Activated T-helper 1 cell treated with anti-CD3 and anti-CD28 coated beads, Interleukin-12 subunit alpha, Interleukin-12 subunit beta, Interleukin-2, Interleukin-4 antibody, amounts not matched to agents 30 ng/mL and 10 ng/mL and 1 ng/mL, durations not matched to agents 14 hours and 24 hours and 36 hours (primary cell): ENCODE measurements at regions not wholly inside any gene's neighbourhood (a gene's known extent, or its start where the extent isn't known, plus 50 kb on each side); places are given as distances from the start of the nearest gene placed in this dataset.
"Not testable (repeated sequence)": the region's sequence is repeated elsewhere in the genome, so short reads cannot be mapped to it uniquely, and the experiment has no call there.

Experiments used
- DNase-seq: peaks from one replicate; pipeline ENCODE4 v3.0.0; 2021; ENCODE audit warnings: low spot score
- H3K27ac Mint-ChIP-seq: one replicate; pipeline ENCODE4 v1.8.0; 2021; ENCODE audit warnings: mild to moderate bottlenecking, mixed read lengths
- H3K27me3 Mint-ChIP-seq: one replicate; pipeline ENCODE4 v1.8.0; 2022; ENCODE audit warnings: mild to moderate bottlenecking, moderate library complexity, mixed read lengths; ENCODE audit not compliant: insufficient read depth
- H3K36me3 Mint-ChIP-seq: one replicate; pipeline ENCODE4 v1.8.0; 2021; ENCODE audit warnings: low read depth, mixed read lengths
- H3K4me1 Mint-ChIP-seq: one replicate; pipeline ENCODE4 v1.8.0; 2021; ENCODE audit warnings: low read depth, mixed read lengths
- H3K4me3 Mint-ChIP-seq: one replicate; pipeline ENCODE4 v1.8.0; 2021; ENCODE audit warnings: mild to moderate bottlenecking, moderate library complexity, mixed read lengths
- H3K9me3 Mint-ChIP-seq: one replicate; pipeline ENCODE4 v1.8.0; 2021; ENCODE audit warnings: mixed read lengths
- intact Hi-C: fragments of 100-400 bp; cut with micrococcal nuclease; formaldehyde crosslinking; loops from one replicate; pipeline ENCODE4 v1.15.1; 2024

- no peaks in the 10 kb centered on the region for H3K4me1 Mint-ChIP-seq
- no peak for DNase-seq
- no peaks in the 10 kb centered on the region for H3K27me3 Mint-ChIP-seq
- no peaks in the 10 kb centered on the region for H3K36me3 Mint-ChIP-seq
- intact Hi-C loops = no loop called here
- H3K9me3 Mint-ChIP-seq = no peaks in the 10 kb centered on the region
- no peak overlapping the region for H3K27ac Mint-ChIP-seq
- H3K4me3 Mint-ChIP-seq = no peak overlapping the region
Observed at GRCh38 chr6:119757467-119757866, 407.9 kb upstream of the MAN1A1 start.

DNA sequence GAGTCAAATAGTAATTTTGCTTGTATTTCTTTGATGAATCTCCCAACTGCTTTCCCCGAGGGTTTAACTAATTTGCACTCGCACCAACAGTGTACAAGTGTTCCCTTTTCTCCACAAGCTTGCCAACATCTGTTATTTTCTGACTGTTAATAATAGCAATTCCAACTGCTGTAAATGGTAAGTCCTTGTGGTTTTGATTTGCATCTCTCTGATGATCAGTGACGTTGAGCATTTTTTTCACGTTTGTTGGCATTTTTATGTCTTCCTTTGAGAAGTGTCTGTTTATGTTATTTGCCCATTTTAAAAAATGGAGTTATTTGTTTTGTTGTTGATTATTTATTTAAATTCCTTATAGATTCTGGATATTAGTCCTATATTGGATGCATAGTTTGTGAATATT, 399.8 kb upstream of the MAN1A1 start:
- H3K27ac Mint-ChIP-seq = no peak overlapping the region
- intact Hi-C loops = loop anchor here (10.0 kb wide), 1 partner anchor 605 kb away; no protein-coding TSS in a partner anchor
- peaks cover 17% of the 10 kb centered on the region for H3K27me3 Mint-ChIP-seq
- H3K4me1 Mint-ChIP-seq = no peaks in the 10 kb centered on the region
- no peak overlapping the region for H3K4me3 Mint-ChIP-seq
- H3K36me3 Mint-ChIP-seq = no peaks in the 10 kb centered on the region
- H3K9me3 Mint-ChIP-seq = no peaks in the 10 kb centered on the region
- no peak for DNase-seq

GRCh38 chr6:119748535-119748934, 399.0 kb upstream of the MAN1A1 start:
- not testable (repeated sequence) for H3K4me3 Mint-ChIP-seq, H3K27ac Mint-ChIP-seq, H3K36me3 Mint-ChIP-seq, DNase-seq, H3K9me3 Mint-ChIP-seq, H3K4me1 Mint-ChIP-seq
- H3K27me3 Mint-ChIP-seq = peaks cover 21% of the 10 kb centered on the region
- intact Hi-C loops = loop anchor here (10.0 kb wide), 1 partner anchor 604 kb away; no protein-coding TSS in a partner anchor

DNA sequence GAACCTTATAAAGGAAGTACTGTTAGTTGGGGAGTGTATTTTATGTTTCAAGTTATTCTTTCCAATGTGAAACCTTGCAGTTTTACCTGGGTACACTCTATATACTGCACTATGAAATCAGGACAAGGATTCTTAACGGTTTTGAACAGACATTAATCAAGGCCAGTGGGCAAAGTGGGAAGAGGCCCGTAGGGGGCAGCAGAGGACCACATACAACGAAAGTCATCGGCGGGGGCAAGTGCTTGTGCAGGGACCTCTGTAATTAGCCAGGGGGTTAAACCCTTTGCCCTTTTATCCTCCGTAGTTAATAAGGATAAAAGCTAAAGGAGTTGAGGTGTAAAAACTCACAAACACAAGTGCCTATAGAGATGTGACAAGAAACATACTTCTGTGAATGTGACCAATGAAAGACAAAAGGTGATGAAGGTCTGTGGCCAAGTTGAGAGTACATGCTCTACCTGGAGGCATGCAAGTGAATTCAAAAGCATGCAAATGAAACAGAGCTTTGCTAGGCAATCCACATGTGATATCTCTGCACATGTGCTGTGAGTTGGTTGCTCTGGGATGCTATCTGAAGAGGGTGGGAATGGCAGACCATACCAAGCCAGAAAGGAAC, 392.7 kb upstream of the MAN1A1 start:
- Mint-ChIP-seq H3K4me3 (no peak overlapping the region), H3K9me3 (no peaks in the 10 kb centered on the region)
- intact Hi-C loops = loop anchor here (1.0 to 10.0 kb wide), 6 partner anchors 235 to 1565 kb away; no protein-coding TSS in a partner anchor

GRCh38 chr6:119739769-119740168, 390.2 kb upstream of the MAN1A1 start:
- Mint-ChIP-seq H3K27ac (no peak overlapping the region), H3K27me3 (peaks cover 18% of the 10 kb centered on the region), H3K36me3 (no peaks in the 10 kb centered on the region), H3K4me3 (no peak overlapping the region), H3K4me1 (no peaks in the 10 kb centered on the region), H3K9me3 (no peaks in the 10 kb centered on the region)
- intact Hi-C loops = loop anchor here (5.0 to 10.0 kb wide), 2 partner anchors 238 to 595 kb away; no protein-coding TSS in a partner anchor
- no peak for DNase-seq

More for the DNA sequence above, 392.7 kb upstream of the MAN1A1 start:
- Mint-ChIP-seq H3K4me1 (no peaks in the 10 kb centered on the region), H3K36me3 (no peaks in the 10 kb centered on the region), H3K27me3 (peaks cover 10% of the 10 kb centered on the region), H3K27ac (no peak overlapping the region)
- peak; percentile 16 for DNase-seq

DNA sequence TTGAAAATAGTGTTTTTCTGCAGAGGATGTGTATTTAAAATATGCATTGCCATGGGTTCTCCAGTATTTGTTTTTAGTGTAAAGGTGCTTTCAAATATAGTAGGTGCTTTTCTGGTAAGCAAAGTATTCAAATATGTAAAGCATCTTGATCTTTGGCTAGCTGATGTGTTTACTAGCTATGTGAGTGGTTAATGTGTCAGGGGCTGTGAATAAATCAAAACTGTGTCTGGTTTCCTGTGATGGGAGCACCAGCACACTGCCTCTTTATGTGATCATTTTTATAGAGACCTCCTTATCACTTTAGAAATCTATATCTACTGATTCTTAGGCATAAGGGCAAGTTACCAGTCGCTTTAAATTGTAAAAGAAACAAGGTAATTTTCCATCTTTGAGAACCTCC, 388.9 kb upstream of the MAN1A1 start:
- H3K27me3 Mint-ChIP-seq = peaks cover 12% of the 10 kb centered on the region
- no peaks in the 10 kb centered on the region for H3K9me3 Mint-ChIP-seq
- H3K4me1 Mint-ChIP-seq = no peaks in the 10 kb centered on the region
- no peak overlapping the region for H3K4me3 Mint-ChIP-seq
- H3K27ac Mint-ChIP-seq = no peak overlapping the region
- H3K36me3 Mint-ChIP-seq = no peaks in the 10 kb centered on the region
- intact Hi-C loops = no loop called here
- no peak for DNase-seq

- intact Hi-C loops = no loop called here
- H3K4me1 Mint-ChIP-seq = no peaks in the 10 kb centered on the region
- no peaks in the 10 kb centered on the region for H3K9me3 Mint-ChIP-seq
- H3K27me3 Mint-ChIP-seq = peaks cover 13% of the 10 kb centered on the region
- DNase-seq = no peak
- no peaks in the 10 kb centered on the region for H3K36me3 Mint-ChIP-seq
- H3K4me3 Mint-ChIP-seq = no peak overlapping the region
- no peak overlapping the region for H3K27ac Mint-ChIP-seq
Observed at GRCh38 chr6:119736296-119737021, 386.9 kb upstream of the MAN1A1 start.

DNA sequence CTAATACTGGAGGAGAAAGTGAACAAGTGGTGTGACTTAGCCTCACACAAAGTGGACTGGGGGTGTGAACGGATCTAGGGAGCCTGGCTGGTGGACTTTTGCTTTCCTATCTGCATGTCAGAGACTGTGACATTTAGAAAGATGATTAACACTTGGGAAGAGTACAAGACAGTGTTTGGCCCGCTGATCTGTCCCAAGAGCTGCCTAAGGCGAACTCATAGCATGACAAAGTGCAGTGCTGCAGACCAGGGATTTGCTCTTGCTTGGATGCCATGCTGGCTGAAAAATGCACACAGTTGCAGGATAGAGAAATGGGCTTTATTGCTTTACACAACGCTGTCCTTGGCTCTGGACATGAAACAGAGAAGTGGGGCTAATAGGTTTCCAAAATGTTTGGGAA, 386.0 kb upstream of the MAN1A1 start:
- H3K27ac Mint-ChIP-seq = no peak overlapping the region
- no peak overlapping the region for H3K4me3 Mint-ChIP-seq
- intact Hi-C loops = no loop called here
- no peak for DNase-seq
- H3K36me3 Mint-ChIP-seq = no peaks in the 10 kb centered on the region
- H3K27me3 Mint-ChIP-seq = peaks cover 14% of the 10 kb centered on the region
- H3K4me1 Mint-ChIP-seq = no peaks in the 10 kb centered on the region
- H3K9me3 Mint-ChIP-seq = no peaks in the 10 kb centered on the region

DNA sequence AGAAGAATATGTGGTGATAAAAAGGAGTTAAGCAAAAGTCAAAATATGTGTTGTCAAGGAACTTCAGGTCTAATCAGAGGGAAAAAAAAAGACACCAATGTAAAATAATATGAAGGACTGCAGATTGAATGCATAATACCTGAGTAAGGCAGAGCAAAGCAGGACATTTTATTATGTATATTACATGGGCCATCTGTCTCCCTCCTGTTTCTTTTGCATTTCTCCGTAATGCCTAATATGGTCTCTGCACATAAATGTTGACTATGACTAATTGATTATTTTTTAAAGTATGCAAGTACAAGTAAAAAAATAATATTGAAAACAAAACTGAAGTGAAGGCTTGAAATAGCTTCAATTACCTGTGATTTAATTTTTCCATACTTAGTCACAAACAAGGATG, 384.7 kb upstream of the MAN1A1 start:
- intact Hi-C loops = no loop called here
- Mint-ChIP-seq H3K27me3 (peaks cover 15% of the 10 kb centered on the region), H3K27ac (no peak overlapping the region)

GRCh38 chr6:119728935-119729334, 379.4 kb upstream of the MAN1A1 start:
- H3K27me3 Mint-ChIP-seq = peaks cover 5% of the 10 kb centered on the region
- no peak overlapping the region for H3K27ac Mint-ChIP-seq
- intact Hi-C loops = no loop called here
- no peak for DNase-seq
- H3K4me1 Mint-ChIP-seq = no peaks in the 10 kb centered on the region
- no peaks in the 10 kb centered on the region for H3K9me3 Mint-ChIP-seq
- H3K4me3 Mint-ChIP-seq = no peak overlapping the region
- H3K36me3 Mint-ChIP-seq = no peaks in the 10 kb centered on the region

More for the DNA sequence above, 384.7 kb upstream of the MAN1A1 start:
- H3K4me1 Mint-ChIP-seq = no peaks in the 10 kb centered on the region
- no peaks in the 10 kb centered on the region for H3K9me3 Mint-ChIP-seq
- no peak overlapping the region for H3K4me3 Mint-ChIP-seq
- no peak for DNase-seq
- no peaks in the 10 kb centered on the region for H3K36me3 Mint-ChIP-seq

GRCh38 chr6:119728220-119728750, 378.7 kb upstream of the MAN1A1 start:
- Mint-ChIP-seq H3K9me3 (no peaks in the 10 kb centered on the region), H3K27me3 (peaks cover 6% of the 10 kb centered on the region), H3K27ac (no peak overlapping the region), H3K4me3 (no peak overlapping the region), H3K36me3 (no peaks in the 10 kb centered on the region), H3K4me1 (no peaks in the 10 kb centered on the region)
- intact Hi-C loops = no loop called here
- no peak for DNase-seq

DNA sequence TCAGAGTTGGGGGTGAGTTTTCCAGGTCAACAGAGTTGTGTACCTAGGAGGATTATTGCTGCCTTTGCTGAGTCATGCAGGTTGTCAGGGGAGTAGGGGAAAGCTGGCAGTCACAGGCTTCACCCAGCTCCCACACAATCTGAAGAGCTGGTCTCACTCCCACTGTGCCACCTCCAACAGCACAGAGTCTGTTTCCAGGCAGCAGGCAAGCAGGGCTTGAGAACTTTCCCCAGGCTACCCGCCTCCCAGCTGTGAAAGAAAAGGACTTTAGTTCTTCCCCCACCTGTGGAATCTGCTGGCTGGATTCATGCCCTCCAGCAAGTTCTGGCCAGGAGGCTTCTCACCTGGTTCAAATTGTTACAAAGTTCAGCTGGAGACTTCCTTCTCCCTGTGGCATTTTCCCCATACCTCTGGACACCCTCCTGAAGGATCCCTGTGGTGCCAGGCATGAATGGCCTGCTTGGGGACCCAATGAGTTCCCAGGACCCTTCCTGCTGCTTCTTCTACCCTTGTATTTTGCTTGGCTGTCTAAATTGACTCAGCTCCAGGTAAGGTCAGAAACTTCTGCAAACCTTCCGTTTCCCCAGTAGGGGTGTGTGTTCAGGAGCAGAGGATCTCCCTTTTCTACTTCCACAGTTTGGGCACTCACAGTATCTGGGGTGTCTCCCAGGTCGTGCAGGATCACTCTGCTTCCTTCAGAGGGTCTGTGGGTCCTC, 378.1 kb upstream of the MAN1A1 start:
- intact Hi-C loops = no loop called here
- H3K36me3 Mint-ChIP-seq = no peaks in the 10 kb centered on the region
- DNase-seq = no peak
- no peaks in the 10 kb centered on the region for H3K4me1 Mint-ChIP-seq
- peaks cover 6% of the 10 kb centered on the region for H3K27me3 Mint-ChIP-seq
- H3K27ac Mint-ChIP-seq = no peak overlapping the region
- H3K4me3 Mint-ChIP-seq = no peak overlapping the region
- H3K9me3 Mint-ChIP-seq = no peaks in the 10 kb centered on the region

DNA sequence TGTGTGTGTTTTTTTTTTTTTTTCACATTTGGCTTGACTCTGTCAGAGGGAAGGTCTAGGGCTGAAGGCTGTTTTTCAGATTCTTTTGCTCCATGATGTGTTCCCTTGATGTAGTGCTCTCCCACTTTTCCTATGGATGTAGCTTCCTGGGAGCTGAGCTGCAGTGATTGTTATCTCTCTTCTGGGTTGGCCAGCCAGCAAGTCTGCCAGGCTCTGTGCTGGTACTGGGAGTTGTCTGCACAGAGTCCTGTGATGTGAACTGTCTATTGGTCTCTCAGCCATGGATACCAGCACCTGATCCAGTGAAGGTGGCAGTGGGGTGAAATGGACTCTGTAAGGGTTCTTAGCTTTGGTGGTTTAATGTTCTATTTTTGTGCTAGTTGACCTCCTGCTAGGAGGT, 377.4 kb upstream of the MAN1A1 start:
- intact Hi-C loops, H3K9me3 Mint-ChIP-seq, H3K4me1 Mint-ChIP-seq, H3K36me3 Mint-ChIP-seq, H3K27me3 Mint-ChIP-seq, H3K27ac Mint-ChIP-seq, DNase-seq, H3K4me3 Mint-ChIP-seq: not testable (repeated sequence)
